SK-N-SH (cell line): ENCODE measurements at regions not wholly inside any gene's neighbourhood (a gene's known extent, or its start where the extent isn't known, plus 50 kb on each side); places are given as distances from the start of the nearest gene placed in this dataset.

Experiments used
- CTCF ChIA-PET: fragments of 300-600, 350-600 bp; formaldehyde crosslinking; extraction: SDS; loops from one replicate; lab custom pipeline; 2021; lab: Yijun Ruan, JAX
- POLR2A ChIA-PET: fragments of 350-600 bp; sonication (Branson Sonifier 250); formaldehyde crosslinking; extraction: SDS; loops from one replicate; lab custom pipeline; 2020; ENCODE audit warnings: antibody characterized with exemption, inconsistent platforms; lab: Yijun Ruan, JAX
- DNase-seq: peaks from one replicate; pipeline ENCODE4 v3.0.0; 2012
- H2AFZ ChIP-seq: fragments of 200-600 bp; sonication (generic); 2 replicates; pipeline ENCODE4 v1.8.1; 2016; ENCODE audit warnings: antibody characterized with exemption, mild to moderate bottlenecking, low read depth
- H3F3A ChIP-seq: fragments of 200-600 bp; sonication (generic); replicated peaks from 2 replicates; pipeline ENCODE3; 2016; ENCODE audit warnings: antibody characterized with exemption, mild to moderate bottlenecking; ENCODE audit not compliant: insufficient read depth
- H3K27ac ChIP-seq, 2 experiments: fragments of 200-500 bp in 1 of 2; fragments of 200-600 bp in 1 of 2; sonication (Bioruptor generic) in 1 of 2; sonication (generic), shearing (Covaris generic) in 1 of 2; 2 replicates each; pipeline versions ENCODE4 v1.5.1 to v1.6.1; 2014 to 2016; ENCODE audit warnings: low read depth in 2 of 2, inconsistent platforms in 1 of 2, low read length in 1 of 2, mild to moderate bottlenecking in 1 of 2, mixed read lengths in 1 of 2
- H3K27me3 ChIP-seq: fragments of 200-600 bp; sonication (generic), shearing (Covaris generic); 2 replicates; pipeline ENCODE4 v1.6.1; 2016; ENCODE audit warnings: mixed run types; ENCODE audit not compliant: insufficient read depth
- H3K36me3 ChIP-seq, 2 experiments: fragments of 200-500 bp in 1 of 2; fragments of 200-600 bp in 1 of 2; sonication (Bioruptor generic) in 1 of 2; sonication (generic) in 1 of 2; replicated peaks in 1 of 2; 2 replicates each; pipeline versions ENCODE3 to v1.5.1; 2014 to 2016; ENCODE audit warnings: low read length in 1 of 2, mild to moderate bottlenecking in 1 of 2; ENCODE audit not compliant: insufficient read depth in 2 of 2, control insufficient read depth in 1 of 2
- H3K4me1 ChIP-seq, 2 experiments: fragments of 200-500 bp in 1 of 2; fragments of 200-600 bp in 1 of 2; sonication (Bioruptor generic) in 1 of 2; sonication (generic), shearing (Covaris generic) in 1 of 2; 2 replicates each; pipeline versions ENCODE4 v1.5.1 to v1.6.1; 2014 to 2016; ENCODE audit warnings: low read depth in 1 of 2, low read length in 1 of 2, mixed run types in 1 of 2; ENCODE audit not compliant: insufficient read depth in 2 of 2, control insufficient read depth in 1 of 2
- H3K4me2 ChIP-seq: fragments of 200-600 bp; sonication (generic), shearing (Covaris generic); 2 replicates; pipeline ENCODE4 v1.6.1; 2017; ENCODE audit warnings: mixed run types
- H3K4me3 ChIP-seq, 2 experiments: fragments of 200-500 bp in 1 of 2; fragments of 200-600 bp in 1 of 2; sonication (Bioruptor generic) in 1 of 2; sonication (generic), shearing (Covaris generic) in 1 of 2; 2 replicates each; pipeline versions ENCODE4 v1.5.1 to v1.8.1; 2014 to 2016; ENCODE audit warnings: low read depth in 2 of 2, inconsistent platforms in 1 of 2, low read length in 1 of 2, mild to moderate bottlenecking in 1 of 2, mixed read lengths in 1 of 2, moderate library complexity in 1 of 2
- H3K79me2 ChIP-seq: fragments of 200-600 bp; sonication (generic); 2 replicates; pipeline ENCODE4 v1.8.1; 2017; ENCODE audit warnings: mild to moderate bottlenecking; ENCODE audit not compliant: insufficient read depth
- H3K9ac ChIP-seq: fragments of 200-600 bp; sonication (generic); 2 replicates; pipeline ENCODE4 v1.6.1; 2017; ENCODE audit warnings: mixed run types
- H3K9me2 ChIP-seq: fragments of 200-600 bp; sonication (generic); 2 replicates; pipeline ENCODE4 v1.6.1; 2017; ENCODE audit warnings: mixed run types
- H3K9me3 ChIP-seq: fragments of 200-600 bp; sonication (generic); 2 replicates; pipeline ENCODE4 v1.6.1; 2017; ENCODE audit warnings: mixed run types, mild to moderate bottlenecking, moderate library complexity
- H4K20me1 ChIP-seq: fragments of 200-600 bp; sonication (generic); 2 replicates; pipeline ENCODE4 v1.6.1; 2017; ENCODE audit warnings: mild to moderate bottlenecking, mixed run types; ENCODE audit not compliant: insufficient read depth
- CHD2 ChIP-seq: fragments of 150-350 bp; IDR thresholded peaks from 2 replicates; pipeline ENCODE4 v1.6.1; 2018; ENCODE audit warnings: low read length; ENCODE audit not compliant: partially characterized antibody
- EZH2phosphoT487 ChIP-seq: fragments of 200-600 bp; sonication (generic); IDR thresholded peaks from 2 replicates; pipeline ENCODE4 v1.6.1; 2017; ENCODE audit warnings: low read depth, mixed run types, mild to moderate bottlenecking, antibody characterized with exemption, moderate library complexity, borderline replicate concordance
- FOSL2 ChIP-seq: IDR thresholded peaks from 2 replicates; pipeline ENCODE4 v1.4.0; 2012; ENCODE audit warnings: low read depth, mild to moderate bottlenecking, moderate library complexity, borderline replicate concordance
- JUND ChIP-seq: IDR thresholded peaks from 2 replicates; pipeline ENCODE4 v1.4.0; 2012
- MAX ChIP-seq: IDR thresholded peaks from 2 replicates; pipeline ENCODE4 v1.4.0; 2012; ENCODE audit warnings: low read depth
- MXI1 ChIP-seq: IDR thresholded peaks from 2 replicates; pipeline ENCODE4 v1.6.1; 2012; ENCODE audit warnings: mild to moderate bottlenecking, low read depth, low read length, improper control_type of control experiment
- NFIC ChIP-seq: IDR thresholded peaks from 2 replicates; pipeline ENCODE4 v1.4.0; 2012; ENCODE audit warnings: borderline replicate concordance
- PBX3 ChIP-seq: IDR thresholded peaks from 2 replicates; pipeline ENCODE4; 2012
- POLR2AphosphoS5 ChIP-seq: IDR thresholded peaks from 2 replicates; pipeline ENCODE4 v1.6.1; 2012; ENCODE audit warnings: low read depth, low read length
- RAD21 ChIP-seq: IDR thresholded peaks from 2 replicates; pipeline ENCODE4 v1.6.1; 2012; ENCODE audit warnings: mild to moderate bottlenecking, low read length
- RCOR1 ChIP-seq: fragments of 150-350 bp; IDR thresholded peaks from 2 replicates; pipeline ENCODE4 v1.6.1; 2017; ENCODE audit warnings: antibody characterized with exemption, low read length
- REST ChIP-seq: IDR thresholded peaks from 2 replicates; pipeline ENCODE4 v1.6.1; 2012; ENCODE audit warnings: mild to moderate bottlenecking, low read depth, low read length, moderate library complexity
- TEAD4 ChIP-seq: IDR thresholded peaks from 2 replicates; pipeline ENCODE4 v1.4.0; 2012; ENCODE audit warnings: mild to moderate bottlenecking, borderline replicate concordance; ENCODE audit not compliant: insufficient read depth
- YY1 ChIP-seq: IDR thresholded peaks from 2 replicates; pipeline ENCODE4 v1.4.0; 2012; ENCODE audit warnings: low read depth, mild to moderate bottlenecking
- WGBS: methylation state at CpG from one replicate; pipeline ENCODE4 v1.1.6; 2017; ENCODE audit warnings: low lambda C conversion rate; 5-methylcytosine and 5-hydroxymethylcytosine counted together

- WGBS, result 92% methylated on average over 6 of the region's 7 CpGs
- H3K4me2 ChIP-seq, result no peak overlapping the region
- H3K79me2 ChIP-seq, result no peaks in the 10 kb centered on the region
- POLR2A ChIA-PET, result no interaction called here
- H3K9me2 ChIP-seq, result no peaks in the 10 kb centered on the region
- no peak overlapping the region for H2AFZ ChIP-seq
- no peaks in the 10 kb centered on the region for H3K9me3 ChIP-seq
- peaks cover 14 to 35% of the 10 kb centered on the region in 2 experiments for H3K4me1 ChIP-seq
- H3K9ac ChIP-seq, result no peak overlapping the region
- no peaks in the 10 kb centered on the region for H4K20me1 ChIP-seq
- DNase-seq, result no peak
- H3K4me3 ChIP-seq, result no peak overlapping the region
- TF ChIP-seq NFIC (no peak), JUND (no peak), EZH2phosphoT487 (no peak), PBX3 (no peak), REST (no peak), CHD2 (no peak), FOSL2 (no peak), RCOR1 (no peak), RAD21 (no peak), YY1 (no peak), MAX (no peak), TEAD4 (no peak), POLR2AphosphoS5 (no peak), MXI1 (no peak)
- H3K27me3 ChIP-seq, result no peaks in the 10 kb centered on the region
- CTCF ChIA-PET, result interaction anchor here (0.8 kb wide), 1 partner anchor 55 kb away, joined by 5 read pairs; no protein-coding TSS in a partner anchor
- H3F3A ChIP-seq, result peaks cover 1% of the 10 kb centered on the region
- no peaks in the 10 kb centered on the region for H3K36me3 ChIP-seq
- no peak overlapping the region for H3K27ac ChIP-seq
These were observed 62.9 kb upstream of the PIM1 start for GRCh38 chr6:37106982-37107491.
